Hematopoietic multipotent progenitor cell treated with erythropoietin and hydrocortisone succinate and interleukin-3 and kit ligand, for 8 days (in vitro differentiated cells): ENCODE measurements at regions not wholly inside any gene's neighbourhood (a gene's known extent, or its start where the extent isn't known, plus 50 kb on each side); places are given as distances from the start of the nearest gene placed in this dataset.
"Not testable (repeated sequence)": the region's sequence is repeated elsewhere in the genome, so short reads cannot be mapped to it uniquely, and the experiment has no call there.

Source experiments
- DNase-seq: peaks from one replicate; pipeline ENCODE4 v3.0.0-alpha.2; 2015

- DNase-seq, result no peak
Measured at GRCh38 chr2:64924170-64924934, 64.8 kb upstream of the SLC1A4 start.

GRCh38 chr2:64925930-64926722 is 63.1 kb upstream of the SLC1A4 start:
- DNase-seq, result not testable (repeated sequence)

GRCh38 chr2:64928813-64929212 is 60.4 kb upstream of the SLC1A4 start:
- DNase-seq, result no peak

GRCh38 chr2:64929333-64929732 is 59.9 kb upstream of the SLC1A4 start:
- no peak for DNase-seq

- no peak for DNase-seq
Measured at GRCh38 chr2:64930258-64930671, 58.9 kb upstream of the SLC1A4 start.

- no peak for DNase-seq
Measured at GRCh38 chr2:64931246-64932115, 57.7 kb upstream of the SLC1A4 start.

GRCh38 chr2:64932116-64932370 is 57.2 kb upstream of the SLC1A4 start:
- DNase-seq, result no peak

GRCh38 chr2:64932371-64933216 is 56.6 kb upstream of the SLC1A4 start:
- DNase-seq, result peak; percentile 47

GRCh38 chr2:64934530-64934929 is 54.7 kb upstream of the SLC1A4 start:
- DNase-seq, result no peak

GRCh38 chr2:64936809-64937208 is 52.4 kb upstream of the SLC1A4 start:
- DNase-seq, result no peak

- DNase-seq, result not testable (repeated sequence)
Measured at GRCh38 chr2:64937314-64937686, 51.9 kb upstream of the SLC1A4 start.

- DNase-seq, result no peak
Measured at GRCh38 chr2:64937687-64938491, 51.3 kb upstream of the SLC1A4 start.

- no peak for DNase-seq
Measured at GRCh38 chr2:64938607-64939285, 50.5 kb upstream of the SLC1A4 start.

GRCh38 chr2:64939332-64939917 is 49.8 kb upstream of the SLC1A4 start:
- no peak for DNase-seq
